Parathyroid adenoma (tissue), 2 donors: ENCODE measurements at regions not wholly inside any gene's neighbourhood (a gene's known extent, or its start where the extent isn't known, plus 50 kb on each side); places are given as distances from the start of the nearest gene placed in this dataset.

Source experiments
- H2AFZ ChIP-seq: fragments of 300-600 bp; sonication (generic); one replicate; pipeline ENCODE4 v1.7.0; 2017; ENCODE audit warnings: antibody characterized with exemption, mild to moderate bottlenecking
- H3K27ac ChIP-seq: fragments of 300-600 bp; sonication (generic); one replicate; pipeline ENCODE4 v1.7.0; 2017
- H3K27me3 ChIP-seq: fragments of 300-600 bp; sonication (generic); one replicate; pipeline ENCODE4 v1.7.0; 2017; ENCODE audit warnings: low read length; ENCODE audit not compliant: control insufficient read depth, insufficient read depth
- H3K36me3 ChIP-seq: fragments of 300-600 bp; sonication (generic); one replicate; pipeline ENCODE4 v1.7.0; 2017; ENCODE audit warnings: low read length; ENCODE audit not compliant: control insufficient read depth, insufficient read depth
- H3K4me1 ChIP-seq: fragments of 300-600 bp; sonication (generic); one replicate; pipeline ENCODE4 v1.7.0; 2017; ENCODE audit warnings: control low read depth
- H3K4me2 ChIP-seq: fragments of 300-600 bp; sonication (generic); one replicate; pipeline ENCODE4 v1.7.0; 2017; ENCODE audit warnings: low read length
- H3K4me3 ChIP-seq: fragments of 300-600 bp; sonication (generic); one replicate; pipeline ENCODE4 v1.7.0; 2017; ENCODE audit warnings: low read depth, low read length
- H3K79me2 ChIP-seq: fragments of 300-600 bp; sonication (generic); one replicate; pipeline ENCODE4 v1.7.0; 2017; ENCODE audit warnings: control low read depth
- H3K9ac ChIP-seq: fragments of 300-600 bp; sonication (generic); one replicate; pipeline ENCODE4 v1.7.0; 2017; ENCODE audit warnings: mild to moderate bottlenecking
- H3K9me3 ChIP-seq: fragments of 300-600 bp; sonication (generic); one replicate; pipeline ENCODE4 v1.7.0; 2017; ENCODE audit warnings: low read length; ENCODE audit not compliant: control insufficient read depth
- TF ChIP-seq, protein P1 (sequence below): fragments of 300-600 bp; sonication (generic); IDR thresholded peaks from one replicate; pipeline ENCODE4 v1.7.0; 2017; ENCODE audit warnings: antibody characterized with exemption, mild to moderate bottlenecking
- donor health status: primary hyperparathyroidism.

DNA sequence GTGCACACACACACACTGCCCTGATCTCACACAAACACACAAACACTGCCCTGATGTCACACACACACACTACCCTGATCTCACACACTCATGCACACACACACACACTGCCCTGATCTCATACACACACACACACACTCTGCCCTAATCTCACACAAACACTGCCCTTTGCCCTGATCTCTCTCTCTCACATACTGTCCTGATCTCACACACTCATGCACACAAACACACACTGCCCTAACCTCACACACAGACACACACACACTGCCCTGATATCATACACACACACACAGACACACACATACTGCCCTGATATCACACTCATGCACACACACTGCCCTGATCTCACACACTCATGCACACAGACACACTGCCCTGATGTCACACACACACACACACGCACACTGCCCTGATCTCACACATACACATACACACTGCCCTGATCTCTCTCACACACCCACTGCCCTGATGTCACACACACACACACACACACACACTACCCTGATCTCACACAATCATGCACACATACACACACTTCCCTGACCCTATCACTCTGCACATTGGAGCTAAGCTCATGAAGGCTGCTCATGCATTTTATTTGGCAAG, 97.6 kb upstream of the DIO3 start:
- no peaks in the 10 kb centered on the region for H3K79me2 ChIP-seq
- no peak overlapping the region for H3K4me3 ChIP-seq
- H3K27ac ChIP-seq = no peak overlapping the region
- H2AFZ ChIP-seq = no peak overlapping the region
- H3K36me3 ChIP-seq = no peaks in the 10 kb centered on the region
- no peak overlapping the region for H3K4me2 ChIP-seq
- TF ChIP-seq, protein P1, sequence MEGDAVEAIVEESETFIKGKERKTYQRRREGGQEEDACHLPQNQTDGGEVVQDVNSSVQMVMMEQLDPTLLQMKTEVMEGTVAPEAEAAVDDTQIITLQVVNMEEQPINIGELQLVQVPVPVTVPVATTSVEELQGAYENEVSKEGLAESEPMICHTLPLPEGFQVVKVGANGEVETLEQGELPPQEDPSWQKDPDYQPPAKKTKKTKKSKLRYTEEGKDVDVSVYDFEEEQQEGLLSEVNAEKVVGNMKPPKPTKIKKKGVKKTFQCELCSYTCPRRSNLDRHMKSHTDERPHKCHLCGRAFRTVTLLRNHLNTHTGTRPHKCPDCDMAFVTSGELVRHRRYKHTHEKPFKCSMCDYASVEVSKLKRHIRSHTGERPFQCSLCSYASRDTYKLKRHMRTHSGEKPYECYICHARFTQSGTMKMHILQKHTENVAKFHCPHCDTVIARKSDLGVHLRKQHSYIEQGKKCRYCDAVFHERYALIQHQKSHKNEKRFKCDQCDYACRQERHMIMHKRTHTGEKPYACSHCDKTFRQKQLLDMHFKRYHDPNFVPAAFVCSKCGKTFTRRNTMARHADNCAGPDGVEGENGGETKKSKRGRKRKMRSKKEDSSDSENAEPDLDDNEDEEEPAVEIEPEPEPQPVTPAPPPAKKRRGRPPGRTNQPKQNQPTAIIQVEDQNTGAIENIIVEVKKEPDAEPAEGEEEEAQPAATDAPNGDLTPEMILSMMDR = no peak
- no peak overlapping the region for H3K9ac ChIP-seq
- no peaks in the 10 kb centered on the region for H3K9me3 ChIP-seq
- no peaks in the 10 kb centered on the region for H3K4me1 ChIP-seq
- no peaks in the 10 kb centered on the region for H3K27me3 ChIP-seq

DNA sequence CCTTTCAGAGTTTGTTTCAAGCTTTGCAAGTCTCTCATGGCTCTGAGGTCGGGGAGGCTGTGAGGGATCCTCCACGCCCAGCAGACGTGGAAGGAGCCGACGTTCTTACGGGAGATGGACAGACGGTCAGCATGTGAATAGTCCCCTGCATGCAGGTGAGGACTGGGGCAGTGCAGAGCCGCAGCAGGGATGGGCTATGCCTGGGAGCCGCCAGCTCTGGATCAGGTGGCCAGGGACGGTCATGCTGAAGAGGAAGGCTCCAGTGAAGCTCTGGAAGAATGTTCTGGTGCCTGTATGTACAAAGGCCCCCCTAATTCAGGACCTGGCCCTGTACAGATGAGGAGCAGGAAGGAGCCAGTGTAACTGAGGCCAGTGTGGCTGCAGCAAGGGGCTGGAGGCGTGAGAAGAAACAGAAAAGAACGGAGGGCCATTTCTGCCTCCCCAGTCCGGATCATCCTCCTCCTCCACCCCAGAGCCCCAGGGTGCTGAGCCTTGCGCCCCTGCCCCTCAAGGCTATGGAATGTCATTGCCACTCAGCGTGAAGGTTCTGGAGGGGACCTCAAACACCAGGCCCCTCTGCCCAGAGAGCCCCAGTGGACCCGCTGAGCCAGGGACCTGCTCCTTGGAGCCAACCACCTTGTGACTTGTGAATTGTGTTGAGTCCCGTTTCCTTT, 96.8 kb upstream of the DIO3 start:
- Histone ChIP-seq H3K4me2 (no peak overlapping the region), H3K27me3 (no peaks in the 10 kb centered on the region), H3K27ac (no peak overlapping the region), H3K9me3 (no peaks in the 10 kb centered on the region), H3K79me2 (no peaks in the 10 kb centered on the region), H2AFZ (no peak overlapping the region), H3K4me3 (no peak overlapping the region), H3K4me1 (no peaks in the 10 kb centered on the region), H3K9ac (no peak overlapping the region), H3K36me3 (no peaks in the 10 kb centered on the region)
- TF ChIP-seq, protein P1 = no peak

DNA sequence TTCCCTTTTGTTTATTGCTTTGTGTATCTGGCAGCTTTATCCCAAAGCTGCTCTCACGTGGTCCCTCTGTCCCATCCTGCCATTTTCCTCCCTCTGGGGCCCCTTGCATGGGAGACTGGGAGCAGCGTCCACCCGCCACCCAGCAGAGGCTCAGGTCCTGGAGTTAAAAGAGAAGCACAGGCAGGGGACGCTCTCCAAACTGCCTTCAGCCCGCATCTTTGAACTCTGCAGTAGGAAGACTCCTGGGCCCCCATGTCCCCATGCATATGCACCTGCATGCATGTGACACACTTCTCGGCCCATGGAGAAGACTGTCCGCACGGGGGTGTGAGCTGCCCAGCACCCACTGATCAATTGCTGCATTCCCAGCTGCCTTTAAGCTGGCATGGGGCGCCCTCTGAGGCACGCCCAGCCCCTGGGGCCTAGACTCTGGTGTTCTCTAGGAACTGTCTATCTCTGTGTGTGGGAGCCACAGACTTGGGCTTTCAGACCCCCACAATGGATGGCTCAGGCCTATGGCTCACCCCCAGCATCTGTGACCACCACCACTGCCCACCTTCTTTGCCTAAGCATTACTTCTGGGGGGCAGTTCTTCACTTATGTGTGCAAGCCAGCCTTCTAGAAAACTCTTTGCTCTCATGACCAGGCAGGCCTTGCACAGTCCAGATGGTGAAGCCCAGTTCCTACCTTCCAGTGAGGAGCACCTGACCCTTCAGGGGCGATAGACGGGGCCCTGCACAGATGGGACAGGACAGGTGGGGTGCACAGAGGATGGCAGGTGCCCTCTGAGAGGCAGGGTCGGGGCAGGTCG, 96.1 kb upstream of the DIO3 start:
- Histone ChIP-seq H3K4me2 (no peak overlapping the region), H3K9ac (no peak overlapping the region), H3K27me3 (no peaks in the 10 kb centered on the region), H3K79me2 (no peaks in the 10 kb centered on the region), H3K4me1 (no peaks in the 10 kb centered on the region), H3K36me3 (no peaks in the 10 kb centered on the region), H2AFZ (no peak overlapping the region), H3K27ac (no peak overlapping the region), H3K9me3 (no peaks in the 10 kb centered on the region), H3K4me3 (no peak overlapping the region)
- TF ChIP-seq, protein P1 = no peak

DNA sequence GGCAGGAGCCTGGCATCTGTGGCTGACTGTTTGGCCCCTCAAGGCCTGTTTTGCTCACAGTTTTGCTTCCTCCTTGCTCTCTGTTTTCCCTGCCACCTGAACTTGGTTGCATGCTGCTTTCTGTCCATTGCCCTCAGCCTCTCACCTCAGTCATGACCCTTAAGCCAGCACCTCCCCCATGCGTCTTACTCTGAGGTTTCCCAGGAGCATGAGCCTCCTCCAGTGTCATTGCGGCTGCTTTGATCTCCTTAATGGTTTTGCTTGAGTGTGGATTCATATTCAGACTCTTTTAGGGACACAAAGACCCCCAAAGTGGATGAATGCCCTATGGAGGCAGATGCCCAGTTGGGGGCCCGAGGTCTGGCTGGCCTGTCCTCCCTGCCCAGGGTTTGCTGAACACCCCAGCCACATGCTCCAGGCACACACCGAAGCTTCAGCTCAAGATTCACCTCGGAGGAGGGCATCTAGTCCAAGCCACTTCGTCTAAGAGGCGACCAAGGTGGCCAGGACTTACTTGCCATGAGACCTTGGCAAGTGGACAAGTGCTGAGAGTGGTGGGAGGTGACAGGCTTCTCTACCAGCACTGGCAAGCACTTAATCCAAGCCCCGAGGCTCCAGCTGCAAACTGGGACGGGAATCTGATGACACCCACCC, 95.4 kb upstream of the DIO3 start:
- no peaks in the 10 kb centered on the region for H3K4me1 ChIP-seq

More for the DNA sequence above, 95.4 kb upstream of the DIO3 start:
- H3K27ac ChIP-seq = no peak overlapping the region
- H3K79me2 ChIP-seq = no peaks in the 10 kb centered on the region
- TF ChIP-seq, protein P1 = no peak
- H3K4me3 ChIP-seq = no peak overlapping the region
- no peak overlapping the region for H2AFZ ChIP-seq
- H3K27me3 ChIP-seq = no peaks in the 10 kb centered on the region
- H3K9me3 ChIP-seq = no peaks in the 10 kb centered on the region
- H3K36me3 ChIP-seq = no peaks in the 10 kb centered on the region
- H3K9ac ChIP-seq = no peak overlapping the region
- no peak overlapping the region for H3K4me2 ChIP-seq
